Fibroblast of skin of left quadriceps (primary cell): ENCODE measurements at regions not wholly inside any gene's neighbourhood (a gene's known extent, or its start where the extent isn't known, plus 50 kb on each side); places are given as distances from the start of the nearest gene placed in this dataset.
A peak's percentile ranks its signal among the peaks of the same experiment; 100 is the strongest.

Experiments
- DNase-seq, 2 experiments: peaks; one replicate each; pipeline ENCODE4 v3.0.0-alpha.2; 2013; ENCODE audit warnings: low read depth in 2 of 2

DNA sequence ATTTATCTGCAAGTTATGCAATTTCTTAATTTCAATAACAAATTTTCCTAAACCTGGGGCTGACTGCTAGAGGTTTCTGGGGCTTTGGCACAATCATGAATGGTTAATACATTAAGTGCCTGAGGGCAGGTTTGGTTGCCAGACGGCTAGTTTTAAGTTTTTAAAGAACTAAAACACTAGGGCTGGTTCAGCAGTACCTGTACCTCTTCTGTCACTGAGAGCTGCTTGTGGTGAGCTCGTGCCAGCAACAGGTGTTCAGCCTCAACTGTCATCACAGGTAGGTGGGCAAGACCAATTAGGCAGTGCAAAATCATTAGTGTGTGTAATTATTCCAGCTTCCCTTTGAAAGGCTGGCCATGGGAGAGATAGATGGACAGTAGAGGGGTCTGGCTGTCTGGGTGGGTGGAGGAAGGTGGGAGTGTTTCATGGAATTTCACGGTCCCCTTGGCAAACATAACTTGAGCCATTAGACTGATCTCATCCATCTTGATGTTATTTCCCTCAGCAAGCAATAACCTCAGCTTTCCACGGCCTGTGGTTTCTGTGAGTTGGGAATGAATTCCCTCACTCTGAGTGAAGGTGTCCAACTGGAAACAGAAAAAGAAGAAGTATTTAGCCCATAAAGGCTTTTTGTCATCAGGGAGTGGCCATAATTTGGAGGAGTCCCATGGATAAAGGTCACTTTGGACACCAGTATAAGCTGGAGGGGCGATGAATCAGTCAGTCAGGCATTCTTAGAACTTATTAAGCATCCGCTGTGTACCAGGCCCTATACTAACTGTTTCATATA is 114.8 kb downstream of the SNX19 start:
- DNase-seq, result no peak

DNA sequence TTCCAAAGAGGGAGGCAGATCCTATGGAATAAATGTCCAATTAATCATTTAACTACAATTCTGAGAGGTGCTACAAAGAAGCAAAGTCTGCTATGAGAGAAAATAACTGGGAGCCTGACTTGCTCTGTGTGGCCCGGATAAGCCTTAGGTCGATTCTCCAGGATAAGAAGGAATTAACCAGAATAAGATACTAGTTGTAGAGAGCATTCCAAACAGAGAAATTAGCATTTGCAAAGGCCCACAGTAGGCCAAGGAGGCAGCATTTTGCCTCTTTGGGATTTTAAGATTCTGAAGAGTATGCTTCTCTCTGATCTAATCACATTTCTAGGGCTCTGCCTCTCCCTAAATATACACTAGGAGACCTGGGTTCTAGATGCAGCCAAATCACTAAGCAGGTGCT is 113.7 kb downstream of the SNX19 start:
- DNase-seq, result no peak

DNA sequence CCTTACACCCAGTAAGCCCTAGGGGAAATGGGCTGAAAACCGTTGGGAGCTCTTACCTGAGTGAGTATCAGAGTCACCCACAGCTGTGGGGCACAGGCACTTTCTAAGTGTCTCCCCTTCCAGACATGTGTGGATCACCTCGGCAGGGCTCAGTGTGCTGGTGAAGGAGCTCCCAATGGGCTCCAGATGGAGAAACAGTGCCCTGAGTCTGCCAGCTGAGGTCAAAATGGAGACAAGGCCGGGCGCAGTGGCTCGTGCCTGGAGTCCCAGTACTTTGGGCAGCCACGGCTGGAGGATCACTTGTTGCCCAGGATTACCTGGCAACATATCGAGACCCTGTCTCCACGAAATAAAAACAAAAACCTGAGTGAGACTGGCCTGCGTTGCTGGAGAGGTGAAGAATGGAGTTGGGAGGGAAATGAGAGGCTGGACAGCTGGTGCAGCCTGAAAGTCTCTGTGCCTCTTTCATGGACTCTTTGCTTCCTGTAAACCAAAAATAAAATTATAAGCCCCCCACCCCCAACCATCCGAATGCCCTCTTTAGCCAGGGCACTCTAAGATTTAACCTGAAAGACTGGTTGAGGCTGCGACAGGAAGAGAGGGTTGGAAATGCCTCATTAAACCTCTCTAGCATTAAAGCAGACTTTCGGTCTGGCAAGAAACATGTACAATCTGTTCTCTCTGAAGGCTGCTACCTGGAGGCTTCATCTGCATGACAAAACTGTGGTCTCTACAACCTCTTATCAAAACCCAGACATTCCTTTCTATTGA is 111.8 kb downstream of the SNX19 start:
- no peak for DNase-seq

DNA sequence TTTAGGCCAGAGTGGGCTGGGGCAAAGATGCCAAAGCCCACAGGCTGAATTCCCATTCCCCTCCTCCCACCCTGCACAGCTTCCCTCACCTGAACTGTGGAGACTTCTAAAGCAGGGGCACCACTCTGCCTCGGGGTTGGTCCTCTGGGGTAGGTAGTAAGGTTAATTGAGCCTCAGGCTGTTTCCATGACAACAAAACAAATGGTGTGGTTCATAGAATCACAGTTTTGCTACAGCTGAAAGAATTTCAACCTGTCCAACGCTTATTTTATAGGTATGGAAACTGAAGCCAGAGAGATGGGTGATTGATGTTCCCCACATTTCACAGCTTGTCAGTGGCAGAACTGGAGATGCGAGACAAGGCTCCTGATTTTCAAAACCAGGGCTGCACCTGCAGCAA is 109.5 kb downstream of the SNX19 start:
- no peak for DNase-seq

DNA sequence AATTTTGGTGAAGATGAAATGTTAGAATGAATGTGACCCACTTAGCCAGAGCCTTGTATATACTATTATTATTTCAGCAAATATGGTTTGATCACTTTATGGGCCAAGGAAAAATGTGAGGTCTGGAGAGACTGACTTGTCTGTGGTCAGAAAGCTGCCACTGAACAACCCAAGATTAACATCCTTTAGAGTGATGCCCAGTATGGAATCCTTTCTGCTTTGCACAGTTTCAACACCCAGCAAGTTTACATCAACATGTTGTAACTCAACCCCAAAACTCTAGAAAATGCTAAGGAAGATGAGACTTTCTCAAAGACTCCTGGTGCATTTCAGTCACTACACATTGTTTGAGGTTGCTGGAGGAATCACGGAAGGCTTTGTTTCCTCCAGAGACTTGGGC is 107.7 kb downstream of the SNX19 start:
- no peak for DNase-seq

DNA sequence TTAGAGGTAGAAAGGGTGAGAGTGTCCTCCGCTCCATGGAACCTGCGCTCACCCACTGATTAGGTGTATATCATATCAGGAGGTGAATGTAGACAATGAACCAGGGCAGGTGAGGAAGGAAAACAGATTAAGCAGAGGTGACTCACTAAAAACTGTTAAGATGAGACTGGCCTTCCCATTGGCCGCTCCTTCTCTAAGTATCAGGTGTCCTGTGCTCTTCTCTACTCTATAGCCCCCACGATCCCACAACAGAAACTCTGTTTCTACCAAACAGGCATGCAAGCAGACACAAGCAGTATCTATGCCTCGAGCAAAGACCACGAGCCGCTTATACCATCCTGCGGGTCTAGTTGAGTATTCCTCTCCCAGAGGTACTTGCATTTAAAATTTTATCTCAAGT is 103.1 kb downstream of the SNX19 start:
- no peak for DNase-seq

DNA sequence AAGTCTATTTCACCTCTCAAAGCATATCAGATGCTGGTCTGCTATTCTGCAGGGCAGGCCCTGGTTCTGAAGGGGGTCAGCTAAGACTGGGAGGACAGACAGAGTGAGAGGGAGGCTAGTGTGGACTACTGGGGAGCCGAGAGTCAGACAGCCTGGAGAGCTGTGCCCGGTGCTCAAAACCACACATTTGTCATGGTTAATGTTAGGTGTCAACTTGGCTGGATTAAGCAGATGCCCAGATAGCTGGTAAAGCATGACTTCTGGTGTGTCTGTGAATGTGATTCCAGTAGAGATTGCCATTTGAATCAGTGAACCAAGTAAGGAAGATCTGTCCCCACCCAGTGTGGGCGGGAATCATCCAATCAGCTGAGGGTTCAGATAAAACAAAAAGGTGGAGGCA is 102.6 kb downstream of the SNX19 start:
- no peak for DNase-seq

DNA sequence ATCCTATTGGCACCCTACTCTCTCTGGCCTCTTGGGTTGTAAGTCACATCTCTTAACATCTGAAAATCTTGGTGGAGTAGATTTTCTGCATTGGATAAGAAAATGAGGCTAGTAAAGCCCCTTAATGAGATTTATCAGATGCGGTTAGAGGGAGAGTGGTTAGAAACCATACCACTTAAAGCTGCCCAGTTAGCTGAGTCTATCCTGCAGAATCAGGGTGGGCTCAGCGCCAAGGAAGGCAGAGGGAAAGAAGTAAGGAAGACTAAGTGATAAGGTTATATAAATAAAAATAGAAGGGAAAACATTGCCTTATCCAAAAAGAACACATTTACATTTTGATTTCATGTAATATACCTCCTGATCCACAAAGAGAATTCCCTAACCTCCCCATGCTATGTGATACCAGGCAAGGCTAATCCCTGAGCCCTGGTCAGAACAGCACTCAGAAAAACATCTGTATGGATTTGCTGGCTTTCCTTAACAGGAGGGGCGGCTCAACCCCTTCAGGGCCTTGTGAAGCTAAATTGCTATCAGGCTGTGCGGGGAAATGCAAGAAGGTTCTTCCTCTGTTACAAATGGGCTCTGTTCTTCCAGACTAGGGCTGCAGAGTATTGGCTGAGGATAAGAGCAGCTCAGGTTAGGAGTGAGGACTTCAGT is 101.7 kb downstream of the SNX19 start:
- DNase-seq, result no peak

DNA sequence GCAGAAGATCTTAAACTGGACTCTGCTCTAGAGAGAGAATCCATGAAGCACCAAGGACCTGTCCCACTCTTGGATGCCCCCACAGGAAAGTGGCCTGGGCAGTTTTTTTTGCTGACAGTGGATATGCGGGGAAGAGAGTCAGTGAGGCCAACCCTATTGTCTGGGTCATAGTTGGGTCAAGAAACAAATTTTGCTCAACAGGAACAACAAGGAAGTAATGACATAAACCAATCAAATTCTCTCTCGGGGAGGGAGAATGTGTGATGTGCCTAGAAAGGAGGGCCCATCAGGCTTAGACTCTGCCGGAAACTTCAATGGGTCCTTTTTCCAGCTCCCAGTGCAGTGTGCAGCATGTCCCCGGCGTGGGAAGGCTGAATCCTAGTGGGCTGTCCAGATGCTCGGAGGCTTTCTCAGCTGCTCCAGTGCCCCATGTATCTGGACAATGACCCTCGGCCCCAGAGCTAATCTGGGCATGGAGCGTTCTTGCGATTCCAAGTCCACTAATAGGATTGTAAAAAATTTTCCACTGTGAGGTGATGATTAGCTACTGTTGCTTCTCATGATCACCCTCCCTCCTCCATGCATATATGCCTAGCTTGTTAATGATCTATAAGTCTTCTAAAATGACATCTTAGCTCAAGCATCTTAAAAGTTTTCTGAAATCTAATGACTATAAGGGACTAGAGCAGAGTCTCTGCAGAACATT is 101.0 kb downstream of the SNX19 start:
- no peak for DNase-seq

DNA sequence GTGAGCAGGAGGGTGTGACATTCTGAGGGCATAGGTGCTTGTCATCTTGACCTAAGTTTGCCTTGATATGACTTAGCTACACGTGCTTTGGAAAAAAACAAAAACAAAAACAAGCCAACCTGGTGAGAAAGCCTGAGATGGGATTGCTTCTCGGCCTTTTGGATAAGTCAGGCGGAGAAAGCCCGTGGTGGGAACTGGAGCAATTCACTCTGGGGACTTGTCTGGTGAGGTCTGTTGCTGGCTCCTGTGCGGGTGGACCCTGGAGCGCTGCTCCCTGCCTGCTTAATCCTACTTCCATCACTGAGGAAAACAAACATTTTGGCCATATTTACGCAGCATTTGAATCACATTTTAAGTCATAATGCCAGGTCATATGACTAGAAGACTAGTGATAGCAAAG is 100.3 kb downstream of the SNX19 start:
- DNase-seq, result no peak

DNA sequence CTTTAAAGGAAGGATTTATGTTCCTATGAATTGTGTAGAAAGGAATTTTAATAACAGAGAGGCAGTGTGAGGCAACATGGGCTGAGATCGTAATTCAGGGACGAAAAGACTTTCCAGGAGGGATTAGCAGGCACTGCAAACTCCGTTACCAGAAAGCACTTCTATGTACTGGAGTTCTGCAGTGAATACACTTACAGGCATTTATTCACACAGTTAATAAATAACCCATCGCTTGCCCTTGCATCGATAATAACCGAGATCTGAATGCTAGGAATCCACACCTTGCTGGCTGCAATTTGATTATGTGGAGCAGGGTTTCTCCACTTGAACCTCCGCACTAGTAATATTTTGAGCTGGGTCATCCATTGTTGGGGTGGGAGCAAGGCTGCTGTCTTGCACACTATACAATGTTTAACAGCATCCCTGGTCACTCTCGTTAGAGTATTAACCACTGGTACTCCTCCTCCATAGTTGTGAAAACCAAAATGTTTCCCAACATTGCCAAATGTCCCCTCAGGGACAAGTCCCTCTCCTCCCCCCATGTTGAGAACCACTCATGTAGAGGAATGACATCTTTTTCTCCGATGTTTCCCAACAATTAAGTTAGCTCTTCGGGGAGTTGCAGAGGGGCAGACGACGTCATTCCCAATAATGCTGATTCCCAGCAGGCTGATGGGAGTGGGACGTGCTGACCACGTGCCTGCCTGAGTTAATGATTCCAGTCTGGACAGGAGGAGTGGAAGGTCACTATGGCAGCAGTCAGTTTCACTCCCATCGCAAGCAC is 99.5 kb downstream of the SNX19 start:
- DNase-seq, result peak; percentile 76 to 78

DNA sequence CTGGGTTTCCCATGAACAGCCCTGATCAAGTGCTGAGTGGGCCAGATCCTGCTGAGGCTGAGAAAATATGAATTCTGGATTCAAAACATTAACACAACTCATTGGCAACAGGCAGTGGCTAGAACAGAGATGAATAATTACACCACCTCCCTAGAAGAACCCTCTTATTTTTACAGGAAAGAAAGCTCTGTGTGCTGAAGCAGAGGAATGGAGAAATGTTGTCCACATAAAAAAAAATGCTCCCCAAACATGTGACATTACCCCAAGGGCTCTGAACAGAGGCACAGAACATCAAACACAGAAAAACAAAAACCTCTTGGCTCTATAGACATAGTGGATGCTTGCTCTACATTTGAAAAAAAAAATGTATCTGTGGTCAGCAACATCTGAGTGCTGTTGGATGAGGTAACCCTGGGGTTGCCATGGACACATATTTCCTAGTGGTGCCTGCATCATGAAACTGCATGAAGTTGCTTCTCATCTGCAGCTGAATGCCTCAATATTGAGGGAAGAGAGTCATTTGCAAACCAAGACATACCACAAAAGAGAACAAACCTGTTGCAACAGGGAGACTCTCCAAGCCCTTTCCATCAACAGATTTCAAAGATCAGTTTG is 98.8 kb downstream of the SNX19 start:
- DNase-seq, result peak; percentile 85 to 87

DNA sequence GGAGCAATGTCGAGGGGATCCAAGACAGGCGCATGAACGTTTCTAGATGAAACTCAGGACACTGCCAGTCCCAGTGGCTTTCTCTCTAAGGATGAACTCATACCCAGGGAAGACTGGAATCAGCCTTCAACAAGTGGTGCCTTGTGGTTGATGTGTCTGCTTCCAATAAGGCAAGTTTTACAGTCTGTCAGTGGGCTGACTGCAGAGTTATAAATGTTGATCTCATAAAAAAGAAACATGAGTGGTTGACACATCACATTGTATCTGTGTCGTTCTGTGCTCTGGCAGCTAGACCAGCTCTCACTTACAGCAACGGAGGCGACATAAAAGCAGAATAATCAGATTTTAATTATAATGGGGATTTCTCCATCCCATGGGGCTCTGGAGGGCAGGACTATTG is 96.7 kb downstream of the SNX19 start:
- peak; percentile 75 to 76 for DNase-seq
